Caco-2 (cell line): ENCODE measurements at regions not wholly inside any gene's neighbourhood (a gene's known extent, or its start where the extent isn't known, plus 50 kb on each side); places are given as distances from the start of the nearest gene placed in this dataset.

Experiments
- BruUV-seq: library from RNA; stranded (reverse); fragments of 400-500 nt; replicated peaks from 2 replicates; lab custom pipeline; 2021; lab: Mats Ljungman, UMichigan
- CTCF ChIA-PET: fragments of 300-600 bp; sonication (Branson Sonifier 250); formaldehyde crosslinking; loops from one replicate; lab custom pipeline; 2022; ENCODE audit warnings: antibody characterized with exemption; lab: Charles Lee
- POLR2A ChIA-PET: fragments of 300-600 bp; sonication (Branson Sonifier 250); formaldehyde crosslinking; loops from one replicate; lab custom pipeline; 2022; ENCODE audit warnings: antibody characterized with exemption; lab: Charles Lee
- DNase-seq, 2 experiments: peaks; one replicate each; pipeline versions ENCODE4 v3.0.0 to v3.0.0-alpha.2; 2020 to 2022
- H3K27me3 ChIP-seq: replicated peaks from 2 replicates; pipeline ENCODE4 v1.6.0; 2011; ENCODE audit warnings: low read length; ENCODE audit not compliant: control insufficient read depth, insufficient read depth
- H3K36me3 ChIP-seq: 2 replicates; pipeline ENCODE4 v1.5.1; 2011; ENCODE audit warnings: low read length; ENCODE audit not compliant: control insufficient read depth, insufficient read depth
- H3K4me1 ChIP-seq: fragments of 250-450 bp; sonication (Bioruptor Pico); 2 replicates; pipeline ENCODE4 v1.5.1; 2020; ENCODE audit warnings: mild to moderate bottlenecking
- H3K4me3 ChIP-seq: 2 replicates; pipeline ENCODE4 v1.5.1; 2011; ENCODE audit warnings: low read depth, mild to moderate bottlenecking, control low read depth, low read length
- H3K9me3 ChIP-seq: fragments of 250-450 bp; sonication (Bioruptor Pico); 2 replicates; pipeline ENCODE4 v1.5.1; 2020; ENCODE audit warnings: mild to moderate bottlenecking, moderate library complexity
- H3K27ac Mint-ChIP-seq: one replicate; pipeline ENCODE4 v1.8.0; 2022; ENCODE audit warnings: mixed read lengths; ENCODE audit not compliant: unreplicated experiment
- H3K27me3 Mint-ChIP-seq: one replicate; pipeline ENCODE4 v1.8.0; 2022; ENCODE audit warnings: mixed read lengths; ENCODE audit not compliant: insufficient read depth, unreplicated experiment
- H3K36me3 Mint-ChIP-seq: one replicate; pipeline ENCODE4 v1.8.0; 2022; ENCODE audit warnings: mild to moderate bottlenecking, mixed read lengths; ENCODE audit not compliant: insufficient read depth, unreplicated experiment
- H3K4me1 Mint-ChIP-seq: one replicate; pipeline ENCODE4 v1.8.0; 2022; ENCODE audit warnings: low read depth, mixed read lengths; ENCODE audit not compliant: unreplicated experiment
- H3K4me3 Mint-ChIP-seq: one replicate; pipeline ENCODE4 v1.8.0; 2022; ENCODE audit warnings: mild to moderate bottlenecking, moderate library complexity, mixed read lengths; ENCODE audit not compliant: unreplicated experiment
- H3K9me3 Mint-ChIP-seq: one replicate; pipeline ENCODE4 v1.8.0; 2022; ENCODE audit warnings: mixed read lengths; ENCODE audit not compliant: unreplicated experiment
- CTCF ChIP-seq, 2 experiments: fragments of 200-600 bp in 1 of 2; IDR thresholded peaks; 1 replicate in 1 of 2; 2 replicates in 1 of 2; pipeline versions ENCODE4 v1.5.1 to v1.8.0; 2011 to 2022; ENCODE audit warnings: antibody characterized with exemption in 1 of 2, control low read depth in 1 of 2, inconsistent platforms in 1 of 2, low read depth in 1 of 2, low read length in 1 of 2, mild to moderate bottlenecking in 1 of 2, moderate library complexity in 1 of 2; ENCODE audit not compliant: insufficient read depth in 1 of 2, severe bottlenecking in 1 of 2, unreplicated experiment in 1 of 2
- intact Hi-C: fragments of 100-400 bp; cut with micrococcal nuclease; formaldehyde crosslinking; loops from one replicate; pipeline ENCODE4 v1.10.0; 2022; ENCODE audit not compliant: unreplicated experiment

- Mint-ChIP-seq H3K27me3 (no peaks in the 10 kb centered on the region), H3K4me3 (no peak overlapping the region), H3K27ac (no peak overlapping the region), H3K4me1 (no peaks in the 10 kb centered on the region), H3K9me3 (peaks cover 10% of the 10 kb centered on the region), H3K36me3 (no peaks in the 10 kb centered on the region)
- Histone ChIP-seq H3K9me3 (no peaks in the 10 kb centered on the region), H3K4me3 (no peak overlapping the region), H3K27me3 (no peaks in the 10 kb centered on the region), H3K4me1 (no peaks in the 10 kb centered on the region), H3K36me3 (no peaks in the 10 kb centered on the region)
- DNase-seq, result no peak
- ChIA-PET CTCF (no interaction called here), POLR2A (no interaction called here)
- intact Hi-C loops, result no loop called here
- BruUV-seq, result no TSS peak
- TF ChIP-seq CTCF (IDR thresholded peaks at IDR 0.05; ENCODE audit: insufficient read depth in 1 of 2, low read depth in 1 of 2, low read length in 1 of 2, severe bottlenecking in 1 of 2, unreplicated experiment in 1 of 2), result no peak
Observed at GRCh38 chr19:31567776-31568175, 218.5 kb upstream of the TSHZ3 start.

GRCh38 chr19:31568724-31569123, 219.5 kb upstream of the TSHZ3 start:
- H3K9me3 Mint-ChIP-seq, result peaks cover 10% of the 10 kb centered on the region
- H3K4me1 Mint-ChIP-seq, result no peaks in the 10 kb centered on the region
- H3K27me3 Mint-ChIP-seq, result peaks cover 2% of the 10 kb centered on the region
- H3K36me3 Mint-ChIP-seq, result no peaks in the 10 kb centered on the region
- Histone ChIP-seq H3K36me3 (no peaks in the 10 kb centered on the region), H3K9me3 (no peaks in the 10 kb centered on the region), H3K4me3 (no peak overlapping the region), H3K27me3 (no peaks in the 10 kb centered on the region), H3K4me1 (no peaks in the 10 kb centered on the region)
- H3K27ac Mint-ChIP-seq, result no peak overlapping the region
- POLR2A ChIA-PET, result no interaction called here
- no TSS peak for BruUV-seq
- no peak for DNase-seq
- intact Hi-C loops, result no loop called here
- no peak for TF ChIP-seq CTCF (IDR thresholded peaks at IDR 0.05; ENCODE audit: insufficient read depth in 1 of 2, low read depth in 1 of 2, low read length in 1 of 2, severe bottlenecking in 1 of 2, unreplicated experiment in 1 of 2)
- H3K4me3 Mint-ChIP-seq, result no peak overlapping the region
- CTCF ChIA-PET, result no interaction called here

- Histone ChIP-seq H3K4me1 (no peaks in the 10 kb centered on the region), H3K36me3 (no peaks in the 10 kb centered on the region), H3K27me3 (no peaks in the 10 kb centered on the region), H3K9me3 (no peaks in the 10 kb centered on the region), H3K4me3 (no peak overlapping the region)
- DNase-seq, result no peak
- Mint-ChIP-seq H3K9me3 (no peaks in the 10 kb centered on the region), H3K4me1 (no peaks in the 10 kb centered on the region), H3K4me3 (no peak overlapping the region), H3K36me3 (no peaks in the 10 kb centered on the region), H3K27ac (no peak overlapping the region), H3K27me3 (peaks cover 7% of the 10 kb centered on the region)
- no peak for TF ChIP-seq CTCF (IDR thresholded peaks at IDR 0.05; ENCODE audit: insufficient read depth in 1 of 2, low read depth in 1 of 2, low read length in 1 of 2, severe bottlenecking in 1 of 2, unreplicated experiment in 1 of 2)
- BruUV-seq, result no TSS peak
- ChIA-PET POLR2A (no interaction called here), CTCF (no interaction called here)
- intact Hi-C loops, result no loop called here
Observed at GRCh38 chr19:31570718-31571117, 221.5 kb upstream of the TSHZ3 start.
